GM19324 (cell line): ENCODE measurements at regions not wholly inside any gene's neighbourhood (a gene's known extent, or its start where the extent isn't known, plus 50 kb on each side); places are given as distances from the start of the nearest gene placed in this dataset.
"Not testable (repeated sequence)": the region's sequence is repeated elsewhere in the genome, so short reads cannot be mapped to it uniquely, and the experiment has no call there.

ENCODE experiments used
- ATAC-seq: cut with Tn5 transposase; IDR thresholded peaks from one replicate; pipeline ENCODE4 v1.9.1; 2021; ENCODE audit warnings: mild to moderate bottlenecking, moderate library complexity; ENCODE audit not compliant: unreplicated experiment, low FRiP score

DNA sequence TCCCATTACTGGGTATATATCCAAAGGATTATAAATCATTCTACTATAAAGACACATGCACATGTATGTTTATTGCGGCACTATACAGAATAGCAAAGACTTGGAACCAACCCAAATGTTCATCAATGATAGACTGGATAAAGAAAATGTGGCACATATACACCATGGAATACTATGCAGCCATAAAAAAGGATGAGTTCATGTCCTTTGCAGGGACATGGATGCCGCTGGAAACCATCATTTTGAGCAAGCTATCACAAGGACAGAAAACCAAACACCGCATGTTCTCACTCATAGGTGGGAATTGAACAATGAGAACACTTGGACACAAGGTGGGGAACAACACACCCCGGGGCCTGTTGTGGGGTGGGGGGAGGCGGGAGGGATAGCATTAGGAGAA is 57.0 kb upstream of the NEUROD1 start:
- ATAC-seq = not testable (repeated sequence)

DNA sequence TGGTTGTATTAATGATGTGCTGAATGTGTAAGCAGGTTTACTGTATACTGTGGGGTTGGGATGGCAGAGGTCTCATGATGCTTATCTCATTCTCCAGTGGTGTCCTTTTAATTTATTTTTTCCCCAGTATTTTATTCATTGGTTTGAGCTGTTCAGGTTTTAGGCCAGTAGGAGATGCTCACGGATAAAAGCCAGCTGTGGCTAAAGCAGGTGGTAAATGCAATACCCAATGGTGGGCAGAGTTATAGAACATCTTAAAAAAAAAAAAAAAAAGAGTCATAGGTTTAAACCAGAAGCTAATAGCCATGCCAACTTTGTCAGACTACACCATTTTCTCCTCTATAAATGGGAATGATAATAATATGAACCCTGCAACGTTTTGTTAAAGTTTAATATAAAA is 57.8 kb upstream of the NEUROD1 start:
- no peak for ATAC-seq

DNA sequence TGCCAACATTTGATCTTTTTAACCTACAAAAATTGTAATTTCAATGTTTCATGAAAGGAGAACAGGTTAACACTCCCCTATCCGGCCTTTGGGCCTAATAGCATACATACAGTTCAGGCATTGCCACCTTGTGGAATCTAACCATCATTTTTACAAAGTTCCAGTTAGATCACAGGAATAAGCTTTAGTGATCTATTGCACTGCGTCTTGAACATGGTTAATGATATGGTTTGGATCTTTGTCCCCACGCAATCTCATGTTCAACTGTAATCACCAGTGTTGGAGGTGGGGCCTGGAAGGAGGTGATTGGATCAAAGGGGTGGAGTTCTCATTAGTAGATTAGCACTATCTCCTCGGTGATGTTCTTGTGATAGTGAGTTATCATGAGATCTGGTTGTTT is 58.2 kb upstream of the NEUROD1 start:
- no peak for ATAC-seq

DNA sequence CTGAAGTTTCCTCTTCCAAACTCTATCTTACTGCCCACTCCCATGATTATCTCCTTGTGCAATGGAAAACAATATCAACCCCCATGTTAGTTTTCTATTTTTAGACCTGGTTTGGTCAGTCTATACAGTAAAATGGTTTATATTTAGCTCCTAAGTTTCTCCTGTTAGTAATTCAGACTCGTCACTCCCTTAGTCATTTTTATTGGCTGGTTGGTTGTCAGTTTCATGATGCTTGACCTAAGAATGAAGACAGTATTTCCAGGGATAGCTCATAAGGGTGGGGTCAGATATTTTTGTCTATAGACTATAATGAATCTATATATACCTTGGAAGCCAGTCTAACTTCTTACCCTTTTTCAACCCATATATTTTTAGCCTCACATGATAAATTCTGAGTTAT is 61.4 kb upstream of the NEUROD1 start:
- no peak for ATAC-seq

DNA sequence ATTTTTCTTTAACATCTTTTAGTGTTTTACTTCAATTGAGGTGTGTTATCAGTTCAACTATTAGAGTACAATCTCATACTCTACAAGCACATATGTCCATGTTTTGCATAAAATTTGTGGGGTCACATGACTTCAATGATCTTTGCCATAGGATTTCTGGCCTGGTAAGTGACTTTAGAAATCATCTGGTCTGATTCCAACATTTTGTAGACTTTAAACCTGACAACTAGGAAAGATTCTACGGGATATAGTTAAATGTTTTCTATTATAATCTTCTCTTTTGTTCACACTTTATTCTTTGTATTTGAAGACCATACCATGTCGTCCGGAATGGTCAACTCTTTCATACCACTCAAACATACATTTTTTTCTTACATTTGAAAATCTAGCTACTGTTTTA is 62.0 kb upstream of the NEUROD1 start:
- ATAC-seq = no peak

DNA sequence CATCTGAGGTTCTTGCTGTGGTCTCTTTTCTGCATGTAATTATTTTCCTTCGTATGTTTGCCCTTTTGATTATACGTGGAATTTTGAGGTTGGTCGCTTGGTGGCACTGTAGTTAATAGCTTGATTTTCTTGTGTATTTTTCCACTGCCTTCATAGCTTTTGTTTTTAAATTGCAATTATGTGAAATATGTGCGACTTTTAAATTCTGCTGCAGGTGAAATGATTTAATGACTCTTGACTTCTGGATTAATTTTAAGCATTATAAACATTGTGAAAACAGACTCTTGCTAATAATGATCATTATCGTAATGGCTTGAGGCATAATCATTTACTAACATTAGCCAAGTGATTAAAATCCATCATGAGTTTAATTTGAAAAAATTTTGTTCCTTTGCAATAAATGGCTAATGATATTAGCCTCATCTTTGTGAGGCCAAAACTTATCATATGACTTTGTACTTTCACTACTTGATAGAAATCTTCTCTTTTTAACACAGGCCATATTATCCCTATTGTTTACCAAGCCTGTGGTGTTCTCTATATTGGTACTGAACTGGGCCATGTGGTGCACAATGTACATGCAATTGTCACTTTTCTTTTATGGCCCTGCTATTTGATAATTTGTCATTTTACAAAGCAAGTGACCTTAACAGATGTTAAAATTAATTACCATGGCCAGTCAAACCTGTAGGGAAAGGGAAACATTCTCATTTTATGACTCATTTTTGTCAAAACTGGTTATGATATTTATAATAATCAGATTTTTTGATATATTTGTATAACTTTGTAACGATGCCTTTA is 62.8 kb upstream of the NEUROD1 start:
- no peak for ATAC-seq

DNA sequence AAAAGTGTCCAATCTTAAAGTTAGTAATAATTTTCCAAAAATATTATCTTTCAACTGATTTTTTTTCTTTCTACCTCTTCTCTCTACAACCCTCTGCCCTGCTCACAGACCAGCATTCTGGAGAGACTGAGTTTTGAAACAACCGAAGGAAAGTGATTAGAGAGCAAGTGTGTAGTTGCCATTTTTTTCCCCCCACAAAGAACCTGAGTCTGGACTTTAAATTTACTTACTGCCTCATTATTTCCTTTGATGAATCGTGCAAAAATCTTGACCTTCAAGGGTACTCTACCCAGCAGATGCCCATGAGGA is 63.4 kb upstream of the NEUROD1 start:
- ATAC-seq = no peak

DNA sequence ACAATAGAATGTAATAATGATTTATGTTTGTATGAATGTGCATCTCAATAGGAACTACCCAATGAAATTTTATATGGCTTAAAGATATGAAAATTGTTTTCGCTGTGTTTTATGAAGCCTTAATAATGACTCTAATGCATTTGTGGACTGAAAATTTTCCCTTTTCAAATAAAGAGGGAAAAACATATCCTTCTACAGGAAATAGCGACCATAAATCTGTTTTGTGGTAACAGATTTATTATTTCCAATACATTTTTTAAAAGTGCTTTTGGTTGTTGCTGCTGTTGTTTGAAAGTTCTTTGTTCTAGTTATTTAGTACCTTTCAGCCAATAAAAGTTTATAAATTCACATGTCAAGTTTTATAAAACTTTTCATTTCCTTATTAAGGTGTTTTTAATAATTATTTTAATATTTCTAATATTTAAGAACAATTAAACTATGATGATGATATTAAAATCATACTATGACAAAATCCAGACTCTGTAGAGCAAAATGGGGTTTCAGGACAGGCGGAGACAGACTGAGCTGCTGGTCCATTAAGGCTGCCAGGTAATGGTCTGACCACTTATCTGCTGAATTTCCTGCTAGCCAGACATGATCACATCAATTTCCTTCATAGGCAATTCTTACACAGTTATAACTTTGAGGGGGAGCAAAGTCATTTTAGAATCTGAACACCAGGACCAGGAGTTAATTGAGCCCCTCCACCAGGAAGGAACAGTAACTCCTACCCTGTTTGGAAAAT is 65.7 kb upstream of the NEUROD1 start:
- ATAC-seq = no peak

DNA sequence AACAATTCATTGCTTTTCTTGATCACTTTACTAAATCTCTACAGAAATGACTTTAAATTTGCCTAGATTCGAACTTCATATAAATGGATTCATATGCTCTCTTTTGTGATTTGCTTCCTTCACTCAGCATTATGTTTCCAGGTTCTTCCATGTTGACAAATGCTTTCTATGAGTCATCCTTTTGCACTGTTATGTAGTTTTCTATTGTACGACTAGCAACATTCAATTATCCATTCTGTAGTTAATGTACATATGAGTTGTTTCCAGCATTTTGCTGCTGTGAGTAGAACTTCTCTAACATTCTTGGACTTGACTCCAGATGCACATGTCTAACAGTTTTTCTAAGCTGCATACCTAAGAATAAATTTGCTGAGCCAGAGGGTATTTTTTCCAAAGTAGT is 66.5 kb upstream of the NEUROD1 start:
- ATAC-seq = no peak

DNA sequence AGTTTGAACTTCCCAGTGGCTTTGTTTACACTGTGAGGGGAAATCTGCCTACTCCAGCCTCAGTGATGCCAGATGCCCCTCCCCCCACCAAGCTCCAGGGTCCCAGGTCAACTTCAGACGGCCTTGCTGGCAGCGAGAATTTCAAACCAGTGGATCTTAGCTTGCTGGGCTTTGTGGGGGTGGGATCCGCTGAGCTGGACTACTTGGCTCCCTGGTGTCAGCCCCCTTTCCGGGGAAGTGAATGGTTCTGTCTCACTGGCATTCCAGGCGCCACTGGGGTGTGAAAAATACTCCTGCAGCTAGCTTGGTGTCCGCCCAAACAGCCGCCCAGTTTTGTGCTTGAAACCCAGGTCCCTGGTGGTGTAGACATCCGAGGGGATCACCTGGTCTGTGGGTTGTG is 70.0 kb upstream of the NEUROD1 start:
- no peak for ATAC-seq

DNA sequence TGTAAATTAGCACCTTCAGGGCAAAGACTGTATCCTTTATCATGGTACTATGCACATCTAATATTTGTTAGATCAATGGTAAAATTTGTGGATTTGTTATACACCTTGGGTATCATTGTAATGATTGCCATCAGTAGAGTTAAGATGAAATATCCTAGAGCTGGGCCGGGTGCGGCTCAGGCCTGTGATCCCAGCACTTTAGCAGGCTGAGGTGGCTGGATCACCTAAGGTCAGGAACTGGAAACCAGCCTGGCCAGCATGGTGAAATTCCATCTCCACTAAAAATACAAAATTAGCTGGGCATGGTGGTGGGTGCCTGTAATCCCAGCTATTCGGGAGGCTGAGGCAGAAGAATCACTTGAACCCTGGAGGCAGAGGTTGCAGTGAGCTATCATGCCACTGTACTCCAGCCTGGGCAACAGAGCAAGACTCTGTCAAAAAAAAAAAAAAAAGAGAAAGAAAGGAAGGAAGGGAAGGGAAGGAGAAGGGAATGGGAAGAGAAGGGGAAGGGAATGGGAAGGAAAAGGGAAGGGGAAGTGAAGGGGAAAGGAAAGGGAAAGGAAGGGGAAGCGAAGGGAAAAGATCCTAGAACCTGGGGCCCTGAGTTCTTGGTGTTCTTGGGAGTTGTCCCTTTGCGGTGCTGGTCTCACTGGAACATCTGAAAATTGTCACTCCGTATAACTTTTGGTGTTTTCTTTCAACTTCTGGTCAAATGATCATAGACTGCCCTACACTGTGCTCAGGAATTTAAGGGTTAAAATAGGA is 71.1 kb upstream of the NEUROD1 start:
- ATAC-seq = no peak

DNA sequence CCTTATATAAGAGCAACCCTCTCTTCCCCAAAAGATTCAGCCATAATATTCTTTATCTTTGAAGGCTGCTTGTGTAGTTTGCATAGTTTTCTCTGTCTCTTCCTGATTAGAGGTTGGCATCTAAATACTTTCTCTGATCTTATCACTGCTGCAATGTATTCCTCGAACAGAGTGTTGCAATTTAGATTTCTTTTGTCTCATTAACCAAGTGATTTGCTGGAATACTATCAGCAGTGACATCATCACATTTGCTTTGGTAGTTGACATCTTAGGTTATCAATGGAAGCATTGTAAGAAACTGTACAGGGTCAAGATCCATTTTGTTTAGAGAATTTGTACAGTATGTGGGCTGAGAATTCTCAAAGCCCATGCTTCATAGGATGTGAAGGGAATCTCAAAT is 72.0 kb upstream of the NEUROD1 start:
- no peak for ATAC-seq

DNA sequence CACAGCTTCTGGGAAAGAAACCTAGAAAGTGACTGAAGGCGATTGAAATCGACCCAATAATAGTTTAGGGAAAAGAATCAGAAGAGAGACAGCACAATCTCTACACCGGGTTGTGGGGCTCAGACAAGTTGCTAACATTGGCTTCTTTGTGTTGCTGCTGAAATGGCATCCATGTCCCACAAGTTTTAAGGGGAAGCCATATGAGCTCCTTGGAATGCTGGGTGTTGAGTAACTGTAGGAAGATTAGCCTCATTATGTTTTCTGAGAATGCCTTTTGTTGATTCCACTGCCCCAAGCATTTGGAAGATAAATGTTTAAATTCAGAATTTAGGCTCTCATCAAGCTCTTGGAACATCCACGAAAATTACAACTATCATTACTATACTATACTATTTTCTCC is 73.4 kb upstream of the NEUROD1 start:
- no peak for ATAC-seq

DNA sequence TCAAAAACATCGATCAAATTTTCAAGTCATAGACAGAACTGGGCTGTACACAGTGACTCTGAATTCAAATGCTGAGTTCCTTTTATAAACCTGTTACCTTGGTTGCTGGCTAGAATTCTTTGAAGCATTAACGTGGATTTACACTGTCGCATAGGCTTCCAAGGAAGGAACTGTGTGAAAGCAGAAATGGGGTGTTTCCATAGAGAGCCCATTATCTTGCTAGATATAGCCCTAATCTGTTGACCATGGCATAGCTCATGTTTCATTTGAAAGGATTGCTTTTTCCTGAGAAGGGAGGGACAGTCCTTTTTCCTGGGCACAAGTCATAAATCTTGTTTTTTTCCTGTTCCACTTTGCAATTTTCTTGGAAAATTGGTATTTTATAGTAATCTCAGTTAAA is 73.8 kb upstream of the NEUROD1 start:
- no peak for ATAC-seq

DNA sequence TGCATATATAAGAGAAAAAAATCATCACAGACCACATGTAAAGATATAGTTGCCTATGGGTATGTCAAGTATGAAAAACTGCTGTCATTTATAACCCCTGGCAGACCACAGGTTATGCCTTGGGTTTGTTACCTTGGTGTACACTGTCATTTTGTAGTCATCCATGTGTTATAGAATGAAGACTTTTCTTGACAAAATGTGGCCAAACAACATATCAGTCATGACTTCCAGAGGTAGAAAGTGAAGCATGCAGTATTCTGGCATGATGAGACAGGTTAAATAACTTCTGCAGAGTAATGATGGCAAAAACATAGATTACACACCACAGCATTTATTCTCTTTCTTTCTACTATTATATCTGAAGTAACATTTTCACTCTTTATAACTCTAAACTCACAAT is 74.9 kb upstream of the NEUROD1 start:
- no peak for ATAC-seq

DNA sequence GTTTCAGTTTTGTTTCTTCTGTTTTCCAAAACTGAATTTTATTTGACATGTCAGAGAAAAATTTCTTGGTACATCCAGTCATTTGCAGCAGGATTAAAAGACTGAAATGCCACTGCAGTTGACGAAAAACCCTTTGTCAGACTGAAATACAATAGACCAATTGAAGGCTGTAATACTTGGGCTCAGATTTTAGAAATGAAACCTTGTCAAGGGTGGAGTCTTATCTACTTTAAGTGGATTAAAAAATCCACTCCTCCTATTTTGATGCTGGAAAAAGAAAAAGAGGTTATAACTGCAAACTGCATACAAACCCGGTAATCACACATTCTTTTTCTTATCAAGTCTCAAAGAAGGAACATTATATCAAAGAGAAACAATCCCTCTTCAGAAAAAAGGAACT is 80.2 kb upstream of the NEUROD1 start:
- ATAC-seq = no peak

DNA sequence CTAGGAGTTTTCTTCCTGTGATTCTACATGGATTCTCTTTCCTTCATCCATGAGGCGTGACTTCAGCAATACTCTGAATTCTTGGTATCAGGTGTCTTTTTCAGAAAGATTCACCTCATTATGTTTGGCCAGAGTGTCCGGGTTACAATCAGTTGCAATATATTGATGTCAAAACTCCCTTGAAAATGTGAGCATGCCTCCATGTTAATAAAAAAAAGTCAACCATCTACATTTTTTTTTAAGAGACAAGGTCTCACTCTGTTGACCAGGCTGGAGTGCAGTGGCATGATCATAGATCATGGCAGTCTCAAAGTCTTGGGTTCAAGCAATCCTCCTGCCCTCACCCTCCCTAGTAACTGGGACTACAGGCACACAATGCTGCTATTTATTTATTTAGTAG is 80.9 kb upstream of the NEUROD1 start:
- ATAC-seq = no peak

DNA sequence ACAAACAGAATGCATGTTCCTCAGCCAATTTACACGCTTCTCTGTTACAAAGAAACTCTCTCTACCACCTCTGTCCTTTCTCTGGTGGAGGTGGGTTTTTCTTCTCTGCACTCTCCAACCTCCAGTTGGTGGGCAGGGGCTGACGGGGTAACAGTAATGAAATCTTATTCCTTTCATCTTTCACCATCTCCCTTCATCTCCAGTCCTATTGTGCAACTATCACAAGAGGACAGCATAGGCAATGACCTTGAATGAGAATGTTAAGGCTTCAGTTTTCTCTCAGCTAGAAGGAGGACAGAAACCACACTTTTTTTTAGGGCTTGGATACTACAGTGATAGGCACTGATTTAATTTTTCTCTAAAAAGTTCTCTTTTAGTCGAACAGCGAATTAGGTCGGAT is 81.7 kb upstream of the NEUROD1 start:
- no peak for ATAC-seq

DNA sequence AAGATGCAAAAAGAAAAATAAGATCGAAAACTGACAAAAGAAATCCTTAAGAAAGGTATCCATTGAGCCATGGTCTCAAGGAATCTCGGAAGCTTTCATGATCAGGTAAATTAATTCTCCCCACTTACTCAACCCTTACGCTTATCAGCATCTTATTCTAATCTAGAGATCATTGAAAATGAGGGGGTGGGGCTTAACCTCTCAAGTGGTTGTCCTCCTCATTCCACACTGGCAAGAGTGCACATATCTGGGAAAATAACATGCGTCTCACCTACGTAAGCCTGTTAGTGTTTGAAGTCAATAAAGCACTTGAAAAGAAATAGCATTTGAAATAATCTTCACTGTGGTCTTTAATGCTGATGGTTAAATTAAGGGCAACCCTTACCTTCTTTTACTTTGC is 82.5 kb upstream of the NEUROD1 start:
- ATAC-seq = no peak

DNA sequence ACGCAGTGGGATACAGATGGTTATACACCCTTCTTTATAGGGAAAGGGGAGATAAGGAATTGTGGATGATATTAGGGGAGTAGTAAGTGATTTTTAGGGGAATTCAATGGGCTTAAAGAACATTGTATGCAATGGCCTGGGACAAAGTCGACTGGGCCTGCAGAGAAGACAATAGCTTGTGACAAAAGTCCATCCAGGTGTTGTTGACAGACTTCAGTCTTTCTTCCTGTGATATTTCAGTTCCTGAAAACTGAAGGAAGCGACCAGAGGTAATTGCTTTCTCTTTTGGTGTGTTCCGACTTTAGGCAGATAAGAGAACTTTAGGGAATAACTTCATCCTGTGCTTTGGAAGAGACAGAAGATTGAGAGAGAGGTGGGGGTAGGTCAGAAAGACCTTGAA is 83.1 kb upstream of the NEUROD1 start:
- no peak for ATAC-seq

DNA sequence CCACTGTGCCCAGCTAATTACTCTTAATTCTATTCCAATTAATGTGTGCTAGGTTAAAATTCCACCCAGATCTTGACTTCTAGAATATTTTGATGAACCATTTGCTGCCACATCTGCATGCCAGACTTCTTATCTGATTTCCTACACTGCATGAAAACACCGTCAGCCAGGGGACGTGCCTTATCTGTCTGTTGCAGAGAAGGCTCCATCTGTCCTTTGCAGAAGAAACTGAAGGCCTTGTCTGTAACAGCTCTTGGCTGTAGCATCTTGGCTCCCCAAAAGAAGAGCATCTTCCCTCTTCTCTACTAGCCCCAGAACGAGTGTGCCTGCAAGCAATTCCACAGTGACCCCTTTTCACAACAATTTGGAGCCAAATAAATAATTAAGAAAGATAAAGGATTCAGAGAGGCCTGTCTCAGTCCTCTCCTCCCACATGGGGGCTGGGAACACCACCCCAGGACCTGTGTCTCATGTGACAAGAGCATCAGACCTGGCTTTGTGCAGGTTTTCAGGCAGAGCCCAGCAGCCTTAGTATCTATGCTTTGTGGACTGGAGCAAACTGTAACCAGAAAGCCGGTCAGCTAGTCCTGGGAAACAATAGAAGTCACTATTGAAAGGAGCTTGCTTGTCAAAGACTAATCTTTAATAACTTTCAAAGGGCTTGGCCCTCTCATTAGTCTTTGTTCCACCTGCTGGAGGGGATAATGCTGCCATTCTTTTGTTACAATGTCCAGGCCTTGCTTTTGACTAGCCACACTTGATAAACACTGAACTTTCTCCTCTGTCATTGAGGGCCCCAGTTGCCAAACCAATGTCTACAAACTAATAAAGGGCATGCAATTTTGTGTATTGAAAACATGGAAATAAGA is 84.0 kb upstream of the NEUROD1 start:
- no peak for ATAC-seq
